GM23338 (cell line): ENCODE measurements at regions not wholly inside any gene's neighbourhood (a gene's known extent, or its start where the extent isn't known, plus 50 kb on each side); places are given as distances from the start of the nearest gene placed in this dataset.

ENCODE experiments used
- ATAC-seq: fragments of 200-7000 bp; cut with Tn5 transposase; 3 replicates; pipeline ENCODE4 v1.9.1; 2020
- DNase-seq: peaks from one replicate; pipeline ENCODE4 v3.0.0-alpha.2; 2015; ENCODE audit warnings: low spot score
- H2AFZ ChIP-seq: fragments of 200-600 bp; sonication (generic); 2 replicates; pipeline ENCODE4 v1.8.0; 2016; ENCODE audit warnings: antibody characterized with exemption, mild to moderate bottlenecking, moderate library complexity
- H3F3A ChIP-seq: fragments of 200-600 bp; sonication (generic); replicated peaks from 2 replicates; pipeline ENCODE4 v1.8.0; 2017; ENCODE audit warnings: antibody characterized with exemption, mixed run types, low read depth
- H3K27ac ChIP-seq: fragments of 200-600 bp; sonication (generic); 2 replicates; pipeline ENCODE4 v1.6.1; 2016; ENCODE audit warnings: low read depth
- H3K27me3 ChIP-seq: fragments of 200-600 bp; sonication (generic); 2 replicates; pipeline ENCODE4 v1.8.0; 2016; ENCODE audit warnings: mild to moderate bottlenecking, mixed run types, moderate library complexity; ENCODE audit not compliant: insufficient read depth
- H3K36me3 ChIP-seq: fragments of 200-600 bp; sonication (generic); 2 replicates; pipeline ENCODE4 v1.8.0; 2016; ENCODE audit warnings: mild to moderate bottlenecking; ENCODE audit not compliant: insufficient read depth
- H3K4me1 ChIP-seq: fragments of 200-600 bp; sonication (generic); 2 replicates; pipeline ENCODE4 v1.8.0; 2016; ENCODE audit warnings: mild to moderate bottlenecking, moderate library complexity; ENCODE audit not compliant: insufficient read depth
- H3K4me2 ChIP-seq: fragments of 200-600 bp; sonication (generic); 2 replicates; pipeline ENCODE4 v1.7.1; 2017; ENCODE audit warnings: mixed run types
- H3K4me3 ChIP-seq: fragments of 200-600 bp; sonication (generic); 2 replicates; pipeline ENCODE4 v1.6.1; 2016; ENCODE audit warnings: mixed run types
- H3K79me2 ChIP-seq: fragments of 200-600 bp; sonication (generic); replicated peaks from 2 replicates; pipeline ENCODE4 v1.8.0; 2017; ENCODE audit warnings: mild to moderate bottlenecking; ENCODE audit not compliant: insufficient read depth
- H3K9me2 ChIP-seq: fragments of 200-600 bp; sonication (generic); 2 replicates; pipeline ENCODE4 v1.8.0; 2017; ENCODE audit not compliant: insufficient read depth
- H4K20me1 ChIP-seq: fragments of 200-600 bp; sonication (generic); replicated peaks from 2 replicates; pipeline ENCODE4 v1.8.0; 2017; ENCODE audit warnings: mild to moderate bottlenecking; ENCODE audit not compliant: insufficient read depth
- H3K27ac Mint-ChIP-seq: 2 replicates; pipeline ENCODE4 v1.8.0; 2020; ENCODE audit warnings: inconsistent platforms, mild to moderate bottlenecking, moderate library complexity, mixed read lengths
- H3K27me3 Mint-ChIP-seq: 3 replicates; pipeline ENCODE4 v1.8.0; 2022; ENCODE audit warnings: low read depth, mild to moderate bottlenecking, moderate library complexity, mixed read lengths, inconsistent platforms; ENCODE audit not compliant: insufficient read depth, poor library complexity
- H3K36me3 Mint-ChIP-seq: 3 replicates; pipeline ENCODE4 v1.8.0; 2021; ENCODE audit warnings: low read depth, mild to moderate bottlenecking, inconsistent platforms, moderate library complexity, mixed read lengths
- H3K4me1 Mint-ChIP-seq: 3 replicates; pipeline ENCODE4 v1.8.0; 2020; ENCODE audit warnings: mild to moderate bottlenecking, inconsistent platforms, mixed read lengths
- H3K4me3 Mint-ChIP-seq: 3 replicates; pipeline ENCODE4 v1.8.0; 2021; ENCODE audit warnings: moderate library complexity, mild to moderate bottlenecking, inconsistent platforms, mixed read lengths
- H3K9me3 Mint-ChIP-seq: 3 replicates; pipeline ENCODE4 v1.8.0; 2020; ENCODE audit warnings: moderate library complexity, mild to moderate bottlenecking, inconsistent platforms, mixed read lengths
- CREB1 ChIP-seq: fragments of 250-450 bp; sonication (Bioruptor Pico); IDR thresholded peaks from 2 replicates; pipeline ENCODE4 v1.5.0; 2020; ENCODE audit warnings: low read depth, mild to moderate bottlenecking, moderate library complexity
- EZH2 ChIP-seq: fragments of 200-600 bp; sonication (generic); IDR thresholded peaks from one replicate; pipeline ENCODE4 v1.8.0; 2017; ENCODE audit warnings: antibody characterized with exemption, mild to moderate bottlenecking, low read depth; ENCODE audit not compliant: unreplicated experiment
- EZH2phosphoT487 ChIP-seq: fragments of 200-600 bp; sonication (generic); IDR thresholded peaks from one replicate; pipeline ENCODE4 v1.8.1; 2018; ENCODE audit warnings: antibody characterized with exemption; ENCODE audit not compliant: unreplicated experiment
- JUNB ChIP-seq: IDR thresholded peaks from one replicate; pipeline ENCODE4 v1.6.1; 2016; ENCODE audit warnings: antibody characterized with exemption; ENCODE audit not compliant: unreplicated experiment
- NANOG ChIP-seq: IDR thresholded peaks from 2 replicates; pipeline ENCODE4 v1.6.1; 2016; ENCODE audit warnings: antibody characterized with exemption, borderline replicate concordance
- POLR2AphosphoS5 ChIP-seq: IDR thresholded peaks from 2 replicates; pipeline ENCODE4 v1.6.1; 2016; ENCODE audit warnings: antibody characterized with exemption, low read depth
- STAT1 ChIP-seq: IDR thresholded peaks from one replicate; pipeline ENCODE4 v1.6.1; 2016; ENCODE audit warnings: antibody characterized with exemption; ENCODE audit not compliant: unreplicated experiment
- ZNF114 ChIP-seq: fragments of 250-450 bp; sonication (Bioruptor Pico); IDR thresholded peaks from 2 replicates; pipeline ENCODE4 v1.5.0; 2020; ENCODE audit warnings: mild to moderate bottlenecking, moderate library complexity
- ZNF331 ChIP-seq: fragments of 250-450 bp; sonication (Bioruptor Pico); IDR thresholded peaks from 2 replicates; pipeline ENCODE4 v1.5.0; 2020; ENCODE audit warnings: low read depth, mild to moderate bottlenecking, moderate library complexity
- TF ChIP-seq, protein P1 (sequence below): IDR thresholded peaks from 2 replicates; pipeline ENCODE4 v1.6.1; 2016; ENCODE audit warnings: antibody characterized with exemption
- TF ChIP-seq, protein P2 (sequence below): IDR thresholded peaks from one replicate; pipeline ENCODE4 v1.6.1; 2018; ENCODE audit warnings: antibody characterized with exemption; ENCODE audit not compliant: unreplicated experiment
- TF ChIP-seq, protein P3 (sequence below), 2 experiments: fragments of 200-600 bp in 1 of 2; sonication (generic) in 1 of 2; conservative IDR thresholded peaks; 2 replicates each; pipeline versions ENCODE4 v1.5.1 to v1.6.1; 2016 to 2017; ENCODE audit warnings: antibody characterized with exemption in 2 of 2, low read depth in 2 of 2, mild to moderate bottlenecking in 2 of 2, moderate library complexity in 1 of 2
- TF ChIP-seq, protein P4 (sequence below): fragments of 250-450 bp; sonication (Bioruptor Pico); IDR thresholded peaks from 2 replicates; pipeline ENCODE4 v1.5.0; 2020; ENCODE audit warnings: mild to moderate bottlenecking, moderate library complexity

DNA sequence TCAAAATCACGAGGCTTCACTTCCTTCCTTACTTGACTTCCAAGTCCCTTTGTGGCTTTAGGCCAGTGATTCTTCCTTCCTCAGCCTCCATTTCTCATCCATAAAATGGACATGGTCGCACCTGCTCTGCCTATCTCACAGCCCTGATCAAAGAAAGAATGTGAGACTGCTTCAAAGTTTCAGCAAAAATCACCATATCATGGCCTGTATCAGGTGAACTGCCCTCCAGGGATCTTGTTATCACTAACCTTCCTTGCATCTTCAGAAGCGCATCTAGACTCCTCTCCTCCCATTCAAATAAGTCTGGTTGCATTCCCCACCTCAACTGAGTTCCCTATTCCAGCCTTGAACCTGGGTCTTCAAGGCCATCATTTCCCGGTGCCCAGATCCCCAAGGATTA is 96.5 kb downstream of the TTC32 start:
- TF ChIP-seq, protein P1, sequence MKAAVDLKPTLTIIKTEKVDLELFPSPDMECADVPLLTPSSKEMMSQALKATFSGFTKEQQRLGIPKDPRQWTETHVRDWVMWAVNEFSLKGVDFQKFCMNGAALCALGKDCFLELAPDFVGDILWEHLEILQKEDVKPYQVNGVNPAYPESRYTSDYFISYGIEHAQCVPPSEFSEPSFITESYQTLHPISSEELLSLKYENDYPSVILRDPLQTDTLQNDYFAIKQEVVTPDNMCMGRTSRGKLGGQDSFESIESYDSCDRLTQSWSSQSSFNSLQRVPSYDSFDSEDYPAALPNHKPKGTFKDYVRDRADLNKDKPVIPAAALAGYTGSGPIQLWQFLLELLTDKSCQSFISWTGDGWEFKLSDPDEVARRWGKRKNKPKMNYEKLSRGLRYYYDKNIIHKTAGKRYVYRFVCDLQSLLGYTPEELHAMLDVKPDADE: no peak
- TF ChIP-seq, protein P2, sequence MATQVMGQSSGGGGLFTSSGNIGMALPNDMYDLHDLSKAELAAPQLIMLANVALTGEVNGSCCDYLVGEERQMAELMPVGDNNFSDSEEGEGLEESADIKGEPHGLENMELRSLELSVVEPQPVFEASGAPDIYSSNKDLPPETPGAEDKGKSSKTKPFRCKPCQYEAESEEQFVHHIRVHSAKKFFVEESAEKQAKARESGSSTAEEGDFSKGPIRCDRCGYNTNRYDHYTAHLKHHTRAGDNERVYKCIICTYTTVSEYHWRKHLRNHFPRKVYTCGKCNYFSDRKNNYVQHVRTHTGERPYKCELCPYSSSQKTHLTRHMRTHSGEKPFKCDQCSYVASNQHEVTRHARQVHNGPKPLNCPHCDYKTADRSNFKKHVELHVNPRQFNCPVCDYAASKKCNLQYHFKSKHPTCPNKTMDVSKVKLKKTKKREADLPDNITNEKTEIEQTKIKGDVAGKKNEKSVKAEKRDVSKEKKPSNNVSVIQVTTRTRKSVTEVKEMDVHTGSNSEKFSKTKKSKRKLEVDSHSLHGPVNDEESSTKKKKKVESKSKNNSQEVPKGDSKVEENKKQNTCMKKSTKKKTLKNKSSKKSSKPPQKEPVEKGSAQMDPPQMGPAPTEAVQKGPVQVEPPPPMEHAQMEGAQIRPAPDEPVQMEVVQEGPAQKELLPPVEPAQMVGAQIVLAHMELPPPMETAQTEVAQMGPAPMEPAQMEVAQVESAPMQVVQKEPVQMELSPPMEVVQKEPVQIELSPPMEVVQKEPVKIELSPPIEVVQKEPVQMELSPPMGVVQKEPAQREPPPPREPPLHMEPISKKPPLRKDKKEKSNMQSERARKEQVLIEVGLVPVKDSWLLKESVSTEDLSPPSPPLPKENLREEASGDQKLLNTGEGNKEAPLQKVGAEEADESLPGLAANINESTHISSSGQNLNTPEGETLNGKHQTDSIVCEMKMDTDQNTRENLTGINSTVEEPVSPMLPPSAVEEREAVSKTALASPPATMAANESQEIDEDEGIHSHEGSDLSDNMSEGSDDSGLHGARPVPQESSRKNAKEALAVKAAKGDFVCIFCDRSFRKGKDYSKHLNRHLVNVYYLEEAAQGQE: no peak
- TF ChIP-seq, protein P3, sequence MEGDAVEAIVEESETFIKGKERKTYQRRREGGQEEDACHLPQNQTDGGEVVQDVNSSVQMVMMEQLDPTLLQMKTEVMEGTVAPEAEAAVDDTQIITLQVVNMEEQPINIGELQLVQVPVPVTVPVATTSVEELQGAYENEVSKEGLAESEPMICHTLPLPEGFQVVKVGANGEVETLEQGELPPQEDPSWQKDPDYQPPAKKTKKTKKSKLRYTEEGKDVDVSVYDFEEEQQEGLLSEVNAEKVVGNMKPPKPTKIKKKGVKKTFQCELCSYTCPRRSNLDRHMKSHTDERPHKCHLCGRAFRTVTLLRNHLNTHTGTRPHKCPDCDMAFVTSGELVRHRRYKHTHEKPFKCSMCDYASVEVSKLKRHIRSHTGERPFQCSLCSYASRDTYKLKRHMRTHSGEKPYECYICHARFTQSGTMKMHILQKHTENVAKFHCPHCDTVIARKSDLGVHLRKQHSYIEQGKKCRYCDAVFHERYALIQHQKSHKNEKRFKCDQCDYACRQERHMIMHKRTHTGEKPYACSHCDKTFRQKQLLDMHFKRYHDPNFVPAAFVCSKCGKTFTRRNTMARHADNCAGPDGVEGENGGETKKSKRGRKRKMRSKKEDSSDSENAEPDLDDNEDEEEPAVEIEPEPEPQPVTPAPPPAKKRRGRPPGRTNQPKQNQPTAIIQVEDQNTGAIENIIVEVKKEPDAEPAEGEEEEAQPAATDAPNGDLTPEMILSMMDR (conservative IDR thresholded peaks at IDR 0.05; ENCODE audit: low read depth in 2 of 2): no peak
- no peak for TF ChIP-seq JUNB
- TF ChIP-seq, protein P4, sequence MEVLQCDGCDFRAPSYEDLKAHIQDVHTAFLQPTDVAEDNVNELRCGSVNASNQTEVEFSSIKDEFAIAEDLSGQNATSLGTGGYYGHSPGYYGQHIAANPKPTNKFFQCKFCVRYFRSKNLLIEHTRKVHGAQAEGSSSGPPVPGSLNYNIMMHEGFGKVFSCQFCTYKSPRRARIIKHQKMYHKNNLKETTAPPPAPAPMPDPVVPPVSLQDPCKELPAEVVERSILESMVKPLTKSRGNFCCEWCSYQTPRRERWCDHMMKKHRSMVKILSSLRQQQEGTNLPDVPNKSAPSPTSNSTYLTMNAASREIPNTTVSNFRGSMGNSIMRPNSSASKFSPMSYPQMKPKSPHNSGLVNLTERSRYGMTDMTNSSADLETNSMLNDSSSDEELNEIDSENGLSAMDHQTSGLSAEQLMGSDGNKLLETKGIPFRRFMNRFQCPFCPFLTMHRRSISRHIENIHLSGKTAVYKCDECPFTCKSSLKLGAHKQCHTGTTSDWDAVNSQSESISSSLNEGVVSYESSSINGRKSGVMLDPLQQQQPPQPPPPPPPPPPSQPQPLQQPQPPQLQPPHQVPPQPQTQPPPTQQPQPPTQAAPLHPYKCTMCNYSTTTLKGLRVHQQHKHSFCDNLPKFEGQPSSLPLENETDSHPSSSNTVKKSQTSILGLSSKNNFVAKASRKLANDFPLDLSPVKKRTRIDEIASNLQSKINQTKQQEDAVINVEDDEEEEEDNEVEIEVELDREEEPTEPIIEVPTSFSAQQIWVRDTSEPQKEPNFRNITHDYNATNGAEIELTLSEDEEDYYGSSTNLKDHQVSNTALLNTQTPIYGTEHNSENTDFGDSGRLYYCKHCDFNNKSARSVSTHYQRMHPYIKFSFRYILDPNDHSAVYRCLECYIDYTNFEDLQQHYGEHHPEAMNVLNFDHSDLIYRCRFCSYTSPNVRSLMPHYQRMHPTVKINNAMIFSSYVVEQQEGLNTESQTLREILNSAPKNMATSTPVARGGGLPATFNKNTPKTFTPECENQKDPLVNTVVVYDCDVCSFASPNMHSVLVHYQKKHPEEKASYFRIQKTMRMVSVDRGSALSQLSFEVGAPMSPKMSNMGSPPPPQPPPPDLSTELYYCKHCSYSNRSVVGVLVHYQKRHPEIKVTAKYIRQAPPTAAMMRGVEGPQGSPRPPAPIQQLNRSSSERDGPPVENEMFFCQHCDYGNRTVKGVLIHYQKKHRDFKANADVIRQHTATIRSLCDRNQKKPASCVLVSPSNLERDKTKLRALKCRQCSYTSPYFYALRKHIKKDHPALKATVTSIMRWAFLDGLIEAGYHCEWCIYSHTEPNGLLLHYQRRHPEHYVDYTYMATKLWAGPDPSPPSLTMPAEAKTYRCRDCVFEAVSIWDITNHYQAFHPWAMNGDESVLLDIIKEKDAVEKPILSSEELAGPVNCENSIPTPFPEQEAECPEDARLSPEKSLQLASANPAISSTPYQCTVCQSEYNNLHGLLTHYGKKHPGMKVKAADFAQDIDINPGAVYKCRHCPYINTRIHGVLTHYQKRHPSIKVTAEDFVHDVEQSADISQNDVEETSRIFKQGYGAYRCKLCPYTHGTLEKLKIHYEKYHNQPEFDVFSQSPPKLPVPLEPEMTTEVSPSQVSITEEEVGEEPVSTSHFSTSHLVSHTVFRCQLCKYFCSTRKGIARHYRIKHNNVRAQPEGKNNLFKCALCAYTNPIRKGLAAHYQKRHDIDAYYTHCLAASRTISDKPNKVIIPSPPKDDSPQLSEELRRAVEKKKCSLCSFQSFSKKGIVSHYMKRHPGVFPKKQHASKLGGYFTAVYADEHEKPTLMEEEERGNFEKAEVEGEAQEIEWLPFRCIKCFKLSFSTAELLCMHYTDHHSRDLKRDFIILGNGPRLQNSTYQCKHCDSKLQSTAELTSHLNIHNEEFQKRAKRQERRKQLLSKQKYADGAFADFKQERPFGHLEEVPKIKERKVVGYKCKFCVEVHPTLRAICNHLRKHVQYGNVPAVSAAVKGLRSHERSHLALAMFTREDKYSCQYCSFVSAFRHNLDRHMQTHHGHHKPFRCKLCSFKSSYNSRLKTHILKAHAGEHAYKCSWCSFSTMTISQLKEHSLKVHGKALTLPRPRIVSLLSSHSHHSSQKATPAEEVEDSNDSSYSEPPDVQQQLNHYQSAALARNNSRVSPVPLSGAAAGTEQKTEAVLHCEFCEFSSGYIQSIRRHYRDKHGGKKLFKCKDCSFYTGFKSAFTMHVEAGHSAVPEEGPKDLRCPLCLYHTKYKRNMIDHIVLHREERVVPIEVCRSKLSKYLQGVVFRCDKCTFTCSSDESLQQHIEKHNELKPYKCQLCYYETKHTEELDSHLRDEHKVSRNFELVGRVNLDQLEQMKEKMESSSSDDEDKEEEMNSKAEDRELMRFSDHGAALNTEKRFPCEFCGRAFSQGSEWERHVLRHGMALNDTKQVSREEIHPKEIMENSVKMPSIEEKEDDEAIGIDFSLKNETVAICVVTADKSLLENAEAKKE: no peak
- TF ChIP-seq ZNF114: no peak
- no peak for TF ChIP-seq EZH2
- TF ChIP-seq ZNF331 (CRISPR knock-in tag): no peak
- TF ChIP-seq EZH2phosphoT487: no peak
- no peak for TF ChIP-seq STAT1
- no peak for TF ChIP-seq POLR2AphosphoS5
- no peak for TF ChIP-seq CREB1 (CRISPR knock-in tag)
- TF ChIP-seq NANOG: no peak
- ATAC-seq (no peak), DNase-seq (no peak)
- H4K20me1 ChIP-seq: no peaks in the 10 kb centered on the region; the same call in 1 of the 2 replicates
- no peaks in the 10 kb centered on the region for H3K27me3 ChIP-seq
- H3K9me2 ChIP-seq: 0 out of 2 replicates have a peak, but pooled peaks cover 4% of the 10 kb centered on the region
- H3F3A ChIP-seq: no peaks in the 10 kb centered on the region
- Mint-ChIP-seq H3K27me3 (peaks cover 2% of the 10 kb centered on the region), H3K4me3 (no peak overlapping the region), H3K9me3 (no peaks in the 10 kb centered on the region), H3K27ac (no peak overlapping the region), H3K4me1 (no peaks in the 10 kb centered on the region), H3K36me3 (no peaks in the 10 kb centered on the region)
- no peaks in the 10 kb centered on the region for H3K79me2 ChIP-seq
- H3K4me2 ChIP-seq: no peak overlapping the region
- H3K27ac ChIP-seq: no peak overlapping the region
- no peak overlapping the region for H2AFZ ChIP-seq
- no peaks in the 10 kb centered on the region for H3K36me3 ChIP-seq
- no peaks in the 10 kb centered on the region for H3K4me1 ChIP-seq
- no peak overlapping the region for H3K4me3 ChIP-seq
